HG03045 (cell line): ENCODE measurements at regions not wholly inside any gene's neighbourhood (a gene's known extent, or its start where the extent isn't known, plus 50 kb on each side); places are given as distances from the start of the nearest gene placed in this dataset.

Experiments used
- ATAC-seq: cut with Tn5 transposase; IDR thresholded peaks from one replicate; pipeline ENCODE4 v1.9.1; 2021; ENCODE audit warnings: mild to moderate bottlenecking, moderate library complexity; ENCODE audit not compliant: unreplicated experiment

DNA sequence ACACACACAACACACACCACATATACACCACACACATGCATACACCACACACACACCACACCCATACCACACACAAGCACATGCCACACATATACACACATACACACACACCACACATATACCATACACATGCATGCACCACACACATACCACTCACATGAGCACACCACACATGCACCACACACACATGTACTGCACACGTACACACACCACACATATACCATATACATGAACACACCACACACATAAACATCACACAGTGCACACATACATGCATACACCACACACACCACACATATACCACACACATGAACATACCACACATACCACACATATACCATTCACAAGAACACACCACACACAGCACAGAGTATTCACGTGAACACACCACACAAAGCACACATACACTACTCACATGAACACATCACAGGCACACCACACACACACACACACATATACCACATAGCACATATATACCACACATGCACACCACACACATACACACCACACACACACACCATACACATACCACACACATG lies 219.9 kb upstream of the RAB6C start:
- ATAC-seq = no peak

DNA sequence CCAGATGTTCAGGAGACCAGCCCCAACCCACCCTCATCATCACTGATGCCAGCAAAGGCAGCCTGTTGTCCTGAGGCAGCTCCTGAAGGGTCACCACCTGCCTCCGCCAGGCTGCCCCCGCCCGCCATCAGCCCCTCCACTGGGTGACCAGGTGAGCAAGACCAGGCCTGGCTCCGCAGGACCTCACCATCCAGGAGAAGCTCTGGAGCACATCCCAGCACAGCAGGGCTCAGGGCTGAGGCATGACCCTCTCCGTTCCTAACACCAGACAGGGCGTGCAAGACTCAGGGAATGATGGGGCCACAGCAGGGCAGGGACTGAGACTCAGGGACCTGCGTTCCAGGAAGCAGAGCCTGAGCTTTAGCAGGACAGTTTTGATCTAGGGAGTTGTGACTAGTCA lies 218.8 kb upstream of the RAB6C start:
- ATAC-seq = no peak

- no peak for ATAC-seq
Measured at GRCh38 chr2:129761569-129762021, 217.9 kb upstream of the RAB6C start.

- no peak for ATAC-seq
Measured at GRCh38 chr2:129762386-129763189, 216.9 kb upstream of the RAB6C start.

GRCh38 chr2:129763190-129763846 lies 216.1 kb upstream of the RAB6C start:
- ATAC-seq = no peak

GRCh38 chr2:129763966-129764365 lies 215.5 kb upstream of the RAB6C start:
- ATAC-seq = no peak

DNA sequence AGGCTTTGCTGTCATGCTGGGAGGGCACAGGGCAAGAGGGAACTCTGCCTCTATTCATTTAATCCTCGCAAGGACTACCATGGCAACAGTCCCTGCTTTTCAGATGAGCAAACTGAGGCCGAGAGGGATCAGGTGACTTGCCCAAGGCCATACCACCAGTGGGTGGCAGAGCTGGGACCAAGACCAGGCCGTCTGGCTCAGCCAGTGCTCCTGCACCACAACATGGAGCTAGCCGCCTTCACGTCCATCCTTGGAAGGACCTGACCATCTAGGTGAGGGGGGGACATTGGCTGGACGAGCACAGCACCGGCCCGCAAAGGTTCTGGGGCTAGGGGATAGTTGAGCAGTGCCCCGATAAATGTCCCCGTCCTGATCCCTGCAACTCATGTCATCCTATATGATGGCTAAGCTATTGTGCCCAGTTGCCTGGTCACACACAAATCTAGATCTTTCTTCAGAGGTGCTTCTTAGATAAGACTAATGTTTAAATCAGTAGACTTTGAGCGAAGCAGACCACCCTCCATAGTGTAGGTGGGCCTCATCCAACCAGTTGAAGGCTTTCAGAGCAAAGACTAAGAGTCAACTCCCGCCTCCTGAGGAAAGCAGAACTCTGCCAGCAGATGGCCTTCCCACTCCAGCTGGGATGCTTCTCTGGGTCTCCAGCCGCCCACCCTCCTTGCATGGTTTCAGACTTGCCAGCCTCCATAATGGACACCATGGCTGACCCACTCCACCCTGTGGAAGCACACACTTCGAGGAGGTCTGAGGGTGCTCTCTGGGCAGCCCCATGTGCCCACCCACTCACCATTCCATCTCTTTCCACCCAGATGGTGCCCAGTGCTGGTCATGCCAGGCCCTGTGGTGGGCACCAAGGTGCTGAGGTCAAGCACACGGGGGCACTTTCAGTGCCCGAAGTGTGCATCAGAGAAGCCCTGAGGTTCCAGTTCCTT lies 214.8 kb upstream of the RAB6C start:
- no peak for ATAC-seq

DNA sequence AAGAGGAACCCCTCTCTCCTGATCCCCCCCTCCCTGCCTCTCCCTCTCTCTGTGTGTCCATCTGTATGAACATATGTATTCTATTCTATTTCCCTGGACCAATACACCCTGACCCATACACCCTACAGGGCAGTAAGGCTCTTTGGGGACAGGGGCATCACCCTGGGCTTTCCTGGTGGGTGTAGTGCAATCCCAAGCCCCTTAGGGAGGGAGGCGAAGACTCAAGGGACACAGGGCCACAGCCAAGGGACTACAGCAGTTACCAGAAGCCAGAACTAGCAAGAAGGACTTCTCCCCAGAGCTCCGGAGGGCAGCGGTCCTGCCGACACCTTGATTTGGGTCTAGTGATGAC lies 214.2 kb upstream of the RAB6C start:
- ATAC-seq = no peak

DNA sequence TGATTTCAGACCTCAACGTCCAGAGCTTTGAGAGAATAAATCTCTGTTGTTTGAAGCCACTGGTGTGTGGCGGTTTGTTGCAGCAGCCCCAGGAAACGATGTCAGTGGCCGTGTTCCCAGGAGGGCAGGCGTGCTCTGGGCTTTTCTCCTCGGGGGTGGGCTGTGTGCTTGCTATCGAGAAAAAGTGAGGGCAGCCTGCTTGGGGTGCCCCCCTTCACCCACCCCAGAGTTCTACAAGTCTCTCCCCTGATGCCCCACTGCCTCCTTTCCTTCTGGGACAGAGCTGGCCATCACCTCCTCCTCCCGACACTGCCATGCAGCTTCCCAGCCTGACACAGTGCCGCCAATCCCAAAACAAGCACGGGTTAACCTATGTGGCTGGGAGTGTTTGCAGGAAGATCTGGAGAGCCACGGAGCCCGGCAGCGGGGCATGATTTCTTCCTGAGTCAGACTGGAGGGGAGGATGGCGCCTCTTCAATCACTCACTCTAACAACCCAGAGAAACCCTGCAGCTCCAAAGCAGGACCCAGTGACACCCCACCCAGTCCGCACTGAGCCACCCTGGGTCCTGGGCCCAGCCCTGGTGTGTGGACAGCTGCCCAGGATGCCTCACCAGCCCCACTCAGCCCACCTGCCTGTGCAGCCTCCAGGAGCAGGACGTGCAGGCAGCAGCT lies 213.7 kb upstream of the RAB6C start:
- no peak for ATAC-seq

DNA sequence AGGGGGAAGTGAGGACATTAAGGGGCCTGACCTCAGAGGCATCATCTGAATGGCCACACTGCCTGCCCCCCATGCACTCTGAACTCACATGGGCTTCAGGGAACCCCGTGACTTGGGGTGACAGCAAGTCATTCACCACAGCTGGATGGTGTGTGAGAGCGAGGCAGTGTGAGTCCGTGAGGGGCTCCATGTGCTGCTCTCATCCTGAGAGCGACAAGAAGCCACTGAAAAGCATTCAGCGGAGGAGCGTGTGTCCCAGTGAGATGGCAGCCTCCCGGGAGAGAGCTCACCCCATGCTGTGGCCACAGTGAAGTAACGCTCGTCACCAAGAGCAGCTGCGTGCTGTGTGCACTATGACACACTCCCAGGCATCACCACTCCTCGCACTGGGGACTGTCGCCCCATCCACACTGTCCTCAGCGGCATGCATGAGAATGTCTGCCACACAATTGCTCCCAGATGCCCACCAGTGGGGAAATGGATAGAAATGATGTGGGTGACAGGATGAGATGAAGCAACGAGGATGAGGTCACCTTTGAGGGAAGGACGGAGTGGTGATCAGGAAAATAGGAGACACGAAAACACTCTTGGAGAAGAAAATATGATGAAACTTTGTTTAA lies 213.0 kb upstream of the RAB6C start:
- no peak for ATAC-seq

GRCh38 chr2:129767346-129768035 lies 212.0 kb upstream of the RAB6C start:
- no peak for ATAC-seq

- ATAC-seq = no peak
Measured at GRCh38 chr2:129768036-129768386, 211.5 kb upstream of the RAB6C start.

GRCh38 chr2:129768485-129769184 lies 210.8 kb upstream of the RAB6C start:
- no peak for ATAC-seq

- no peak for ATAC-seq
Measured at GRCh38 chr2:129769185-129769991, 210.1 kb upstream of the RAB6C start.

DNA sequence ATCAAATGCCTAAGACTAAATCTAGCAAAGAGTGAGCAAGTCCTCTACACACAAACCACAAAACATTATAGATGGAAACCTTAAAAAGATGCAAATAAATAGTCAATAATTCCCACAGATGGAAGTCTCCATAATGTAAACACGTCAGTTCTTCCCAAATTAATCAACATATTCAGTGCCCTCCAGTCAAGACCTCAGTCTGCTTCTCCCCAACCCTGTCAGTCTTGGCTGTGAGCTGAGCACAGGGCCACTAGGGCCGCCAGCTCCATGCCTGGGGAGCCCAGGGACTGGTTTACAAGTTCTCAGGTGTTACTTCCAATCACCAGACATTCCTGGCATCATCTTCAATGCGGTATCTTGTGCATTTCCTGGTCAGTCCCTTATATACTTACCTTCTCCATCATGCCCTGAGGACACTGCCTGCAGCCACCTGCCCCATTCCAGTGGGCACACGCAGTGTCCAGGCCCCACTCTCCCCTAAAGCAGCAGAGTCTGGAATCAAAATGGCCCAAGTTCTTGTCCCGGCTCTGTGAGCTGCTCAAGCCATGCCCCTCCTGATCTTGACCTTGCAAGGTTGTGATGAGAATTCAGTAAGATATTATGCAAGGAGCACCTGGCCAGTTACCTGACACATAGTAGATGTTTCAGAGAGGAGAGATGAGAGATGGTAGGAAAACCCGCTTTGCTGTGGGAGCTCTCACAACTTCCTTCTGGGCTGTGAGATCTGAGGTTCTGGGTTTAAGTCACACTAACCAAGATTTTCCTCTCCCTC lies 207.9 kb upstream of the RAB6C start:
- ATAC-seq = no peak

GRCh38 chr2:129772190-129772579 lies 207.3 kb upstream of the RAB6C start:
- no peak for ATAC-seq

GRCh38 chr2:129775952-129776653 lies 203.4 kb upstream of the RAB6C start:
- ATAC-seq = no peak
